IPS-18c (cell line): ENCODE measurements at regions not wholly inside any gene's neighbourhood (a gene's known extent, or its start where the extent isn't known, plus 50 kb on each side); places are given as distances from the start of the nearest gene placed in this dataset.
"Not testable (repeated sequence)": the region's sequence is repeated elsewhere in the genome, so short reads cannot be mapped to it uniquely, and the experiment has no call there.

ENCODE experiments used
- H3K4me3 ChIP-seq: 2 replicates; pipeline ENCODE4 v1.7.0; 2013; ENCODE audit warnings: low read depth, mild to moderate bottlenecking, low read length, moderate library complexity; ENCODE audit not compliant: insufficient read depth
- H3K9me3 ChIP-seq: one replicate; pipeline ENCODE4 v1.6.1; 2013; ENCODE audit warnings: mild to moderate bottlenecking, low read length, moderate library complexity; ENCODE audit not compliant: control insufficient read depth, insufficient read depth

GRCh38 chr14:106714446-106715428 lies 1188.4 kb downstream of the TMEM121 start:
- not testable (repeated sequence) for H3K9me3 ChIP-seq

GRCh38 chr14:106717544-106717943 lies 1191.2 kb downstream of the TMEM121 start:
- not testable (repeated sequence) for H3K9me3 ChIP-seq, H3K4me3 ChIP-seq

More at GRCh38 chr14:106714446-106715428, 1188.4 kb downstream of the TMEM121 start:
- H3K4me3 ChIP-seq = not testable (repeated sequence)

GRCh38 chr14:106719880-106720279 lies 1193.5 kb downstream of the TMEM121 start:
- H3K9me3 ChIP-seq, H3K4me3 ChIP-seq: not testable (repeated sequence)

DNA sequence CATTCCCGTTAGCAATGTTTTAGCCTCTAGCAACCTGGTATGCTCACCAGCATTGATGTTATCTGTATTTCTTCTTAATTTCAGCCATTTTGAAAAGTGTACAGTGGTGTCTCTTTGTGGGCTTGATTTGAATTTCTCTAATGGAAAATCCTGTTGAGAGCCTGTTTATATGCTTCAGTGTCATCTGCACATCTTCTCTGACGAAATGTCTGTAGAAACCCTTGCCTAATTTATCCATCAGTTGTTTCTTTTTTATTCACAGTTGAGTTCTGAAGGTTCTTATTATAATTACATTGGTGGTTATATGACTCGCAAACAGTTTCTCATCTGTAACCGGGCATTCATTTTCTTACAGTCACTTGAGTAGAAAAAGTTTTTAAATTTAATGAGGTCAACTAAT lies 1195.5 kb downstream of the TMEM121 start:
- H3K4me3 ChIP-seq, H3K9me3 ChIP-seq: not testable (repeated sequence)

DNA sequence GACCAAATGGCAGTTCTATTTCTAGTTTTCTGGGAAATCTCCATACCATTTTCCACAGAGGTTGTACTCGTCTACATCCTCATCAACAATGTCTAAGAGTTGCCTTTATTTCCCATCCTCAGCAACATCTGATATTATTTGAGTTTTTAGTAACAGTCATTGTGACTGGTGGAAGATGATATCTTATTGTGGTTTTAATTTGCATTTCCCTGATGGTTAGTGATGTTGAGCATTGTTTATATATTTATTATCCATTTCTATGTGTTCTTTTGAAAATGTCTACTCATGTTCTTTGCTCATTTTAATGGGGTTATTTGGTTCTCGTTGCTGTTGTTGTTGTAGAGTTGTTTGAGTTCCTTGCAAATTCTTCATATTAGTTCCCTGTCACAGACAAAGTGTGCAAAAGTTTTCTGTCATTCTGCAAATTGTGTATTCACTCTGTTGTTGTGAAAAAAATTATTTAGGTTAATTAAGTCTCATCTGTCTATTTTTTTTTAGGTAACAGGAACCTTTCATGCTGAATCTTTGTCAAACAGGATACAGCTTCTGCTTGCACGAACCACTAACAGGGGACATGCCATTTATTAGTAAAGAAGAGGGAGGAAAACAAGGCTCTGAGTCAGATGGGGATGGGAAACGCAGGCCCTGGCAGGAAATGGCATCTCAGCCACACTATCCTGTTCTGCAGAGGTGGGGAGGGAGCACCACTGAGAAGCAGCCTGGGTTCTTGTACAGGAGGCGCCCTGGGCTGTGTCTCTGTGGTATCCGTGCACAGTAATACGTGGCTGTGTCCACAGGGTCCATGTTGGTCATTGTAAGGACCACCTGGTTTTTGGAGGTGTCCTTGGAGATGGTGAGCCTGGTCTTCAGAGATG lies 1196.7 kb downstream of the TMEM121 start:
- H3K9me3 ChIP-seq, H3K4me3 ChIP-seq: not testable (repeated sequence)

GRCh38 chr14:106727962-106728361 lies 1201.6 kb downstream of the TMEM121 start:
- H3K4me3 ChIP-seq = not testable (repeated sequence)

GRCh38 chr14:106728611-106729010 lies 1202.2 kb downstream of the TMEM121 start:
- Histone ChIP-seq H3K9me3 (no peaks in the 10 kb centered on the region), H3K4me3 (no peak overlapping the region)

More at GRCh38 chr14:106727962-106728361, 1201.6 kb downstream of the TMEM121 start:
- not testable (repeated sequence) for H3K9me3 ChIP-seq

GRCh38 chr14:106729551-106729950 lies 1203.2 kb downstream of the TMEM121 start:
- no peaks in the 10 kb centered on the region for H3K9me3 ChIP-seq

GRCh38 chr14:106733771-106734170 lies 1207.4 kb downstream of the TMEM121 start:
- H3K9me3 ChIP-seq = no peaks in the 10 kb centered on the region
- H3K4me3 ChIP-seq = no peak overlapping the region

More at GRCh38 chr14:106729551-106729950, 1203.2 kb downstream of the TMEM121 start:
- H3K4me3 ChIP-seq = no peak overlapping the region

- no peaks in the 10 kb centered on the region for H3K9me3 ChIP-seq
- H3K4me3 ChIP-seq = no peak overlapping the region
Measured at GRCh38 chr14:106737021-106737420, 1210.6 kb downstream of the TMEM121 start.

- H3K9me3 ChIP-seq = no peaks in the 10 kb centered on the region
- H3K4me3 ChIP-seq = no peak overlapping the region
Measured at GRCh38 chr14:106738075-106738474, 1211.7 kb downstream of the TMEM121 start.

DNA sequence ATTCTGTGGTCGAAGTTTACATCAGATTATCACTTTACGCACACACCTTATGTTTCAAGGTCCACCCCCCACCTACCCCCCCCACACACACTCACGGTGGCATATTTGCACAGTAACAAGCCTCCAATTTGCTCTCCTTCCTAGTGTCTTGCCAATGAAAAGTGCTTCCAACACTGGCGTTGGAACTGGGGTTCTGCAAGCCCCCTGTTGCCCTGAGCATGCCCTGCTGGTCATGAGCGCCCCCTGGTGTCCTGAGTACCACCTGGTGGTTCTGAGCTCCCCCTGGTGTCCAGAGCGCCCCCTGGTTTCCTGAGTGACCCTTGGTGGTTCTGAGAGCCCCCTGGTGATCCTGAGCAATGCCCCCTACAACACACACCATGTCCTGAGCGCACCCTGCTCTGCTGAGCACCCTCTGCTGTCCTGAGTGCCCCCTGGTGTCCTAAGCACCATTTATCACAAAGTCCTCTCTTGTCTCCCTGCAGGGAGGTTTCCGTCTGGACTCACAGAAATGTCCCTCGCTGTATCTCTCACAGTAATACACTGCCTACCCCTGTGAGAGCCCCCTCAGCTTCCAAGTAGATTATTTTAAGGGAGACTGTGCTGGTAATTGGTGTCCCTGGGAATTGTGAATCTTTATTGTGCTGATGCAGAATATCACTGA lies 1212.3 kb downstream of the TMEM121 start:
- H3K9me3 ChIP-seq, H3K4me3 ChIP-seq: not testable (repeated sequence)

DNA sequence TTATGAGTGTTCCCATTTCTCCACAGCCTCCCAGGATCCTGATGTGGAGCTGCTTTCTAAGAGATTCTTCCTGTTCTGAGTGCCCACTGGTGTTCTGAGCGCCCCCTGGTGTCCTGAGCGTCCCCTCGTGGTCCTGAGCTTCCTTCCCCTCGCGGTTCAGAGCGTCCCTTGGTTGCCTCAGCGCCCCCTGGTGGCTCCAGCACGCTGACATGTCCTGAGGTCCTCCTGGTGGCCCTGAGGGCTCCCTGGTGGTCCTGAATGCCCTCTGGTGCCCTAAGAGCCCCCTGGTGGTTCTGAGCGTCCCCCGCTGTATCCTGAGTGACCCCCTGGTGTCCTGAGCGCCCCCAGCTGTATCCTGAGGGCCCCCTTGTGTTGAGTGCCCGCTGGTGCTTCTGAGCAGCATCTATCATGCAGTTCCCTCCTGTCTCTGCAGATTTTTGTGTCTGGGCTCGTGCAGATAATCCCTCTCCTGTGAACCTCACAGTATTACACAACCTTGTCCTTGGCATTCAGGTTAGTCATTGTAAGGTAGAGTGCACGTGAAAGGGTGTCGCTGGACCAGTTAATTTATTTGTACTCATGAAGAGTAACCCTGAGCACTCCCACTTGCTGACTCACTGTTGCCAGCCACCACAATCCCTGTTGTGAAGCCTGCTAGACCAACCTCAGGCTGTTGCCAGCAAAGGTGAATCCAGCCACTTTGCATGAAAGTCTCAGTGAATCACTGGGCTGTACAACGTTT lies 1214.9 kb downstream of the TMEM121 start:
- not testable (repeated sequence) for H3K9me3 ChIP-seq

DNA sequence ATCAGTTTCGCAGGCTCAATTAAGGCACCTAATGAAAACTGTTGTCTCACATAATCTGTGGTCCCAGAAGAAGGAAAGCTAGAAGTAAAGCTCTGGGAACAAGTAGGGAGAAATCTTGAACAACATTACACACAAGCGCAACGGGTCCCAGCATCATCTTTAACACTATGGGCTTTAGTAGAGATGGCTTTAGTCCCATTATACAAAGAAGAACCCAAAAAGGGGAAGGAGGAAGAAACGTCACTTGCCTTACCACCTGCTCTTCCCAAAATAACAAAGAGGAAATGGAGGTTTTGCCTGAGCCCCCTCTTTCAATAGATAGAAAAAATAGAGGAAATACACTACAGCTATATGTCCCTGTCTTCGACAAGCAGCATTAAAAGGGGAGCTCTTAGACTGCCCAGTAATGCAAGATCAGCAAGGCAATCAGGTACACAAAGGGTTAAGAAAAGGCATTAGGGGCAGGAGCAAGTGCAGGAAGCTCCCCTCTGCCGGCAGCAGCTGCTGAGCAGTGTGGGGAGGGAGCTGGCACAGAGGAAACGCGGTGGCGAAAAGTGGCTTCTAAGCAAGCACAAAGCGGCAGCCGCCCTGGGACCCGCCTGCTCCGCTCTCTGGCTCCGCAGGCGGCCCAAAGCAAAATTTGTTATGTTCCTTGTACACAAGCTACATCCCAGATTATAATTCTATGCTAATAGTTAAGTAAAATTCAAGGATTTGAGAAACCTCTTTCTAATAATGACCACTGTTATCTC lies 1218.8 kb downstream of the TMEM121 start:
- H3K9me3 ChIP-seq, H3K4me3 ChIP-seq: not testable (repeated sequence)

More for the DNA sequence above, 1214.9 kb downstream of the TMEM121 start:
- H3K4me3 ChIP-seq = not testable (repeated sequence)

DNA sequence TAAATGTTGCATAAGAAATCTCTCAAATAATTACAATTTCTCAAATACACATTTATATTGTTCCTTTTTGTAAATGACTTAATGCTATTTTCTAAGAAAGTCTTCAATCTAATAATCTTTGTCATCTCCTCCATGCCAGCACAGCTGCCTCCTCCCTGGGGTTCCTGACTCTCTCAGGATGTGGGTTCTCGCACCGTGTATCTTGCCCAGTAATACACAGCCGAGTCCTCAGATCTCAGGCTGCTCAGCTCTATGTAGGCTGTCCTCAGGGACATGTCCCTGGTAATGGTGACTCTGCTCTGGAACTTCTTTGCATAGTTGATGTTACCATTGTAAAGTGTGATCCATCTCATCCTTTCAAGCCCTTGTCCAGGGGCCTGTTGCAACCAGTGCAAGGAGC lies 1223.7 kb downstream of the TMEM121 start:
- not testable (repeated sequence) for H3K9me3 ChIP-seq, H3K4me3 ChIP-seq

- not testable (repeated sequence) for H3K9me3 ChIP-seq, H3K4me3 ChIP-seq
Measured at GRCh38 chr14:106753751-106754150, 1227.4 kb downstream of the TMEM121 start.
